ENCODE measurements at regions not wholly inside any gene's neighbourhood (a gene's known extent, or its start where the extent isn't known, plus 50 kb on each side); places are given as distances from the start of the nearest gene placed in this dataset.
"Not testable (repeated sequence)": the region's sequence is repeated elsewhere in the genome, so short reads cannot be mapped to it uniquely, and the experiment has no call there.

DNA sequence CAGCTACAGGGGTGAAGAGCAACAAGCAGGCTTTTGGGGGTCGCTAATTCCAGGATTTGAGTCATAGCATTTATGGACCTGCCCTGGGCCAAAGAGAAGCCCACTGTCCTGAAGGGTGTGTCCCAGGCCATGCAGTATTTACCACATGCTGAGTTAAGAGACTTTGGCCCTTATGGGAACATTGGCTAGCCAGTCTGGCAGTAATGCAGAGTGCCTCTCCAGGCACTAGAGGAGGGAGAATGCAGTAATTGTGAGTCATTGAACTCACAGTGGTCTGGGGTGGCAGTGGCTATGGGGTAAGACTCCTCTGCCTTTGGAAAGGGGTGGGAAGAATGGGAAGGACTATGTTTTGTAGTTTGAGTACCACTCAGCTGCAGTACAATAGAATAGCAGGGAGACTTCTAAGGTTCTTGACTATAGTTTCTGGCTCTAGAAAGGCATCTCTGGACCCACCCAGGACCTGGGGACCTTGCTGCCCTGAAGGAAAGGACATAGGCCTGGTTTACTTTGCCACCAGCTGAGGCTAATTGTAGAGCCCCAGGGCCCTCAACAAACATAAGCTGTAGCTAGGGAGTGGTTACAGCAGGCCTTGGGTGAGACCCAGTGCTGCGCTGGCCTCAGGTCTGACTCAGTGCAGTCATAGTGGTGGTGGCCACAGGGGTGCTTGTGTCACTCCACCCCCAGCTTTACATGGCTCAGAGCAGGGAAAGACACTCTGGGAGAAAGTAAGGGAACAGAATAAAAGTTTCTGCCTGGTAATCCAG, 520.9 kb downstream of the HTR1B start:
- Histone ChIP-seq H3K4me1 (ENCODE audit: insufficient read depth) (no peaks in the 10 kb centered on the region), H3K27ac (no peak overlapping the region), H3K79me2 (no peaks in the 10 kb centered on the region), H2AFZ (no peak overlapping the region), H3K9me3 (ENCODE audit: low read depth) (no peaks in the 10 kb centered on the region), H4K20me1 (ENCODE audit: insufficient read depth, poor library complexity, severe bottlenecking) (no peaks in the 10 kb centered on the region), H3K4me3 (no peak overlapping the region), H3K4me2 (no peak overlapping the region), H3K36me3 (replicated peaks; ENCODE audit: insufficient read depth, low read depth) (no peaks in the 10 kb centered on the region), H3K9me2 (replicated peaks; ENCODE audit: insufficient read depth) (no peaks in the 10 kb centered on the region), H3K27me3 (no peaks in the 10 kb centered on the region)
- no peak for DNase-seq (ENCODE audit: low spot score)
- WGBS (ENCODE audit: low lambda C conversion rate, missing lambda C conversion rate) = 97% methylated on average over 2 of the region's 2 CpGs
- TF ChIP-seq EZH2 (IDR thresholded peaks at IDR 0.05; ENCODE audit: borderline replicate concordance) = no peak
- no peak for TF ChIP-seq CTCF (IDR thresholded peaks at IDR 0.05; ENCODE audit: poor library complexity)
- no peak for TF ChIP-seq EZH2phosphoT487 (IDR thresholded peaks at IDR 0.05; ENCODE audit: low read depth, severe bottlenecking, unreplicated experiment)

DNA sequence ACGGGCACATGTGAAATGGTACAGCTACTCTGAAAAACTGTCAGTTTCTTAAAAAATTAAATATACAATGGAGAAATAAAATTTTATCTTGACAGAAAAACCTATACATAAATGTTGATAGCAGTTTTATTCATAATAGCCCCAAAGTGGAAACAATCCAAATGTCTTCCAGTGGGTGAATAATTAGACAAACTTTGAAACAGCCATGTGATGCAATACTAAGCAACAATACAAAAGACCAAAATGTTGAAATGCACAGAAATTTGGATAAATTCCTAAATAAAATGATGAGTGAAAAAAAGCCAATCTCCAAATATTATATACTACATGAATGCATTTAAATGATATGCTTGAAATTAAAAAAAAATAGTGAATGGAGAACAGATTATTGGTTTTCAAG, 523.1 kb downstream of the HTR1B start:
- no peak overlapping the region for H3K4me3 ChIP-seq
- DNase-seq (ENCODE audit: low spot score) = no peak
- no peaks in the 10 kb centered on the region for H3K4me1 ChIP-seq (ENCODE audit: insufficient read depth)
- H2AFZ ChIP-seq = no peak overlapping the region
- no peaks in the 10 kb centered on the region for H3K36me3 ChIP-seq (replicated peaks; ENCODE audit: insufficient read depth, low read depth)
- no peaks in the 10 kb centered on the region for H3K79me2 ChIP-seq
- H3K4me2 ChIP-seq = no peak overlapping the region
- TF ChIP-seq EZH2 (IDR thresholded peaks at IDR 0.05; ENCODE audit: borderline replicate concordance) = no peak
- TF ChIP-seq EZH2phosphoT487 (IDR thresholded peaks at IDR 0.05; ENCODE audit: low read depth, severe bottlenecking, unreplicated experiment) = no peak
- no peak for TF ChIP-seq CTCF (IDR thresholded peaks at IDR 0.05; ENCODE audit: poor library complexity)
- H3K9me2 ChIP-seq (replicated peaks; ENCODE audit: insufficient read depth) = no peaks in the 10 kb centered on the region
- H4K20me1 ChIP-seq (ENCODE audit: insufficient read depth, poor library complexity, severe bottlenecking) = no peaks in the 10 kb centered on the region
- H3K27me3 ChIP-seq = no peaks in the 10 kb centered on the region
- H3K9me3 ChIP-seq (ENCODE audit: low read depth) = no peaks in the 10 kb centered on the region
- H3K27ac ChIP-seq = no peak overlapping the region
- WGBS (ENCODE audit: low lambda C conversion rate, missing lambda C conversion rate) = 76% methylated on average over 1 of the region's 1 CpG

GRCh38 chr6:76914737-76915136, 548.6 kb downstream of the HTR1B start:
- H3K4me3 ChIP-seq = no peak overlapping the region
- no peaks in the 10 kb centered on the region for H3K9me3 ChIP-seq (ENCODE audit: low read depth)
- no peaks in the 10 kb centered on the region for H3K79me2 ChIP-seq
- no peak for DNase-seq (ENCODE audit: low spot score)
- no peaks in the 10 kb centered on the region for H3K9me2 ChIP-seq (replicated peaks; ENCODE audit: insufficient read depth)
- no peaks in the 10 kb centered on the region for H4K20me1 ChIP-seq (ENCODE audit: insufficient read depth, poor library complexity, severe bottlenecking)
- H3K36me3 ChIP-seq (replicated peaks; ENCODE audit: insufficient read depth, low read depth) = no peaks in the 10 kb centered on the region
- no peak overlapping the region for H3K27ac ChIP-seq
- no peak overlapping the region for H2AFZ ChIP-seq
- H3K4me1 ChIP-seq (ENCODE audit: insufficient read depth) = no peaks in the 10 kb centered on the region
- H3K27me3 ChIP-seq = no peaks in the 10 kb centered on the region
- no peak for TF ChIP-seq EZH2phosphoT487 (IDR thresholded peaks at IDR 0.05; ENCODE audit: low read depth, severe bottlenecking, unreplicated experiment)
- TF ChIP-seq CTCF (IDR thresholded peaks at IDR 0.05; ENCODE audit: poor library complexity) = no peak
- no peak for TF ChIP-seq EZH2 (IDR thresholded peaks at IDR 0.05; ENCODE audit: borderline replicate concordance)
- WGBS (ENCODE audit: low lambda C conversion rate, missing lambda C conversion rate) = 80% methylated on average over 2 of the region's 2 CpGs
- H3K4me2 ChIP-seq = no peak overlapping the region

GRCh38 chr6:76905541-76905940, 557.8 kb downstream of the HTR1B start:
- not testable (repeated sequence) for H3K36me3 ChIP-seq (replicated peaks; ENCODE audit: insufficient read depth, low read depth); H2AFZ ChIP-seq; H3K4me1 ChIP-seq (ENCODE audit: insufficient read depth); H3K9me2 ChIP-seq (replicated peaks; ENCODE audit: insufficient read depth); H3K79me2 ChIP-seq; H4K20me1 ChIP-seq (ENCODE audit: insufficient read depth, poor library complexity, severe bottlenecking); H3K4me2 ChIP-seq; H3K27me3 ChIP-seq; H3K27ac ChIP-seq; H3K4me3 ChIP-seq; DNase-seq (ENCODE audit: low spot score); H3K9me3 ChIP-seq (ENCODE audit: low read depth)
- WGBS (ENCODE audit: low lambda C conversion rate, missing lambda C conversion rate) = 95% methylated on average over 6 of the region's 6 CpGs

Data from hepatocyte (in vitro differentiated cells).